MM.1S (cell line): ENCODE measurements at regions not wholly inside any gene's neighbourhood (a gene's known extent, or its start where the extent isn't known, plus 50 kb on each side); places are given as distances from the start of the nearest gene placed in this dataset.

Experiments
- DNase-seq: peaks from one replicate; pipeline ENCODE4 v3.0.0-alpha.2; 2015
- H2AFZ ChIP-seq: fragments of 300-600 bp; sonication (generic); 2 replicates; pipeline ENCODE4 v1.6.0; 2016; ENCODE audit warnings: antibody characterized with exemption, low read length
- H3F3A ChIP-seq: fragments of 300-600 bp; sonication (generic); 2 replicates; pipeline ENCODE4 v1.6.1; 2016; ENCODE audit warnings: mild to moderate bottlenecking, antibody characterized with exemption, low read length, moderate library complexity, mixed read lengths; ENCODE audit not compliant: insufficient read depth
- H3K27ac ChIP-seq: fragments of 300-600 bp; sonication (generic); 2 replicates; pipeline ENCODE4 v1.5.1; 2016; ENCODE audit warnings: mild to moderate bottlenecking, low read length
- H3K27me3 ChIP-seq: fragments of 300-600 bp; sonication (generic); replicated peaks from 2 replicates; pipeline ENCODE4 v1.6.0; 2016; ENCODE audit warnings: low read length; ENCODE audit not compliant: insufficient read depth
- H3K36me3 ChIP-seq: fragments of 300-600 bp; sonication (generic); replicated peaks from 2 replicates; pipeline ENCODE4 v1.6.1; 2016; ENCODE audit warnings: mild to moderate bottlenecking, low read length, mixed read lengths; ENCODE audit not compliant: insufficient read depth
- H3K4me1 ChIP-seq: fragments of 300-600 bp; sonication (generic); 2 replicates; pipeline ENCODE4 v1.6.1; 2016; ENCODE audit warnings: low read length, mixed read lengths
- H3K4me2 ChIP-seq: fragments of 300-600 bp; sonication (generic); 2 replicates; pipeline ENCODE4 v1.6.0; 2016; ENCODE audit warnings: low read depth, low read length
- H3K4me3 ChIP-seq: fragments of 300-600 bp; sonication (generic); 2 replicates; pipeline ENCODE4 v1.5.1; 2016; ENCODE audit warnings: low read length, mixed read lengths
- H3K79me2 ChIP-seq: fragments of 300-600 bp; sonication (generic); 2 replicates; pipeline ENCODE4 v1.6.1; 2016; ENCODE audit warnings: mixed run types, low read length, mixed read lengths
- H3K9ac ChIP-seq: fragments of 300-600 bp; sonication (generic); 2 replicates; pipeline ENCODE4 v1.6.1; 2016; ENCODE audit warnings: low read length, mixed read lengths
- H3K9me2 ChIP-seq: fragments of 300-600 bp; sonication (generic); replicated peaks from 2 replicates; pipeline ENCODE4 v1.6.1; 2016; ENCODE audit warnings: mild to moderate bottlenecking, low read length, mixed read lengths; ENCODE audit not compliant: insufficient read depth
- H3K9me3 ChIP-seq: fragments of 300-600 bp; sonication (generic); replicated peaks from 2 replicates; pipeline ENCODE4 v1.6.1; 2016; ENCODE audit warnings: mild to moderate bottlenecking, low read length, mixed read lengths; ENCODE audit not compliant: insufficient read depth
- H4K20me1 ChIP-seq: fragments of 300-600 bp; sonication (generic); 2 replicates; pipeline ENCODE4 v1.6.1; 2016; ENCODE audit warnings: mild to moderate bottlenecking, low read length, moderate library complexity, mixed read lengths; ENCODE audit not compliant: insufficient read depth
- EZH2 ChIP-seq: fragments of 300-600 bp; sonication (generic); optimal IDR thresholded peaks from 2 replicates; pipeline ENCODE3; 2017; ENCODE audit warnings: low read depth, mild to moderate bottlenecking, antibody characterized with exemption, low read length, mixed read lengths
- EZH2phosphoT487 ChIP-seq: fragments of 300-600 bp; sonication (generic); IDR thresholded peaks from 2 replicates; pipeline ENCODE4 v1.6.1; 2018; ENCODE audit warnings: antibody characterized with exemption, low read length
- TF ChIP-seq, protein P1 (sequence below): fragments of 300-600 bp; sonication (generic); IDR thresholded peaks from 2 replicates; pipeline ENCODE4 v1.5.1; 2016; ENCODE audit warnings: antibody characterized with exemption, low read length, mixed read lengths

DNA sequence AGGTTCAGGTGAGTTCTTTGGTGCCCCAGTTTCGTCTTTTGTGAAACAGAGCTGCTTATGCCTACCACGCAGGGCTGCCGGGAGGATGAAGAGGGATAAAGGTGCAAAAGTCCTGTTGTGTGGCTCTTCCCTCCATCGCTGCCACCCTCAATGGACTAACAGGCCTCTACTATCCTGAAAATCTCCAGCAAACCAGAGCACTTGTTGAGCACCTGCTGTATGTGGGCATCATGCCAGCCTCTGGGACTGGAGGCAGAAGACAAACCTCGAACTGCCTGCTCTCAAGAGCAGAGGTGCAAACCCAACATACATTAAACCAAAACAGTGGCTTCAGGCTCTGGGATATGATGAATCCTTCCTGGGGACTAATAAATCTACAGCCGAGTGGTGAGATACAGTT, 174.1 kb downstream of the ACTL8 start:
- TF ChIP-seq, protein P1, sequence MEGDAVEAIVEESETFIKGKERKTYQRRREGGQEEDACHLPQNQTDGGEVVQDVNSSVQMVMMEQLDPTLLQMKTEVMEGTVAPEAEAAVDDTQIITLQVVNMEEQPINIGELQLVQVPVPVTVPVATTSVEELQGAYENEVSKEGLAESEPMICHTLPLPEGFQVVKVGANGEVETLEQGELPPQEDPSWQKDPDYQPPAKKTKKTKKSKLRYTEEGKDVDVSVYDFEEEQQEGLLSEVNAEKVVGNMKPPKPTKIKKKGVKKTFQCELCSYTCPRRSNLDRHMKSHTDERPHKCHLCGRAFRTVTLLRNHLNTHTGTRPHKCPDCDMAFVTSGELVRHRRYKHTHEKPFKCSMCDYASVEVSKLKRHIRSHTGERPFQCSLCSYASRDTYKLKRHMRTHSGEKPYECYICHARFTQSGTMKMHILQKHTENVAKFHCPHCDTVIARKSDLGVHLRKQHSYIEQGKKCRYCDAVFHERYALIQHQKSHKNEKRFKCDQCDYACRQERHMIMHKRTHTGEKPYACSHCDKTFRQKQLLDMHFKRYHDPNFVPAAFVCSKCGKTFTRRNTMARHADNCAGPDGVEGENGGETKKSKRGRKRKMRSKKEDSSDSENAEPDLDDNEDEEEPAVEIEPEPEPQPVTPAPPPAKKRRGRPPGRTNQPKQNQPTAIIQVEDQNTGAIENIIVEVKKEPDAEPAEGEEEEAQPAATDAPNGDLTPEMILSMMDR = no peak
- TF ChIP-seq EZH2phosphoT487 (no peak), EZH2 (no peak)
- H3K9ac ChIP-seq = no peak overlapping the region
- no peak overlapping the region for H2AFZ ChIP-seq
- H3K4me1 ChIP-seq = no peaks in the 10 kb centered on the region
- no peaks in the 10 kb centered on the region for H3K9me3 ChIP-seq
- H3K4me3 ChIP-seq = no peak overlapping the region
- no peaks in the 10 kb centered on the region for H3K79me2 ChIP-seq
- no peaks in the 10 kb centered on the region for H3K9me2 ChIP-seq
- peaks cover 84% of the 10 kb centered on the region for H3K27me3 ChIP-seq
- no peak for DNase-seq
- no peak overlapping the region for H3K4me2 ChIP-seq
- no peaks in the 10 kb centered on the region for H3F3A ChIP-seq
- H4K20me1 ChIP-seq = no peaks in the 10 kb centered on the region
- no peak overlapping the region for H3K27ac ChIP-seq
- H3K36me3 ChIP-seq = no peaks in the 10 kb centered on the region

DNA sequence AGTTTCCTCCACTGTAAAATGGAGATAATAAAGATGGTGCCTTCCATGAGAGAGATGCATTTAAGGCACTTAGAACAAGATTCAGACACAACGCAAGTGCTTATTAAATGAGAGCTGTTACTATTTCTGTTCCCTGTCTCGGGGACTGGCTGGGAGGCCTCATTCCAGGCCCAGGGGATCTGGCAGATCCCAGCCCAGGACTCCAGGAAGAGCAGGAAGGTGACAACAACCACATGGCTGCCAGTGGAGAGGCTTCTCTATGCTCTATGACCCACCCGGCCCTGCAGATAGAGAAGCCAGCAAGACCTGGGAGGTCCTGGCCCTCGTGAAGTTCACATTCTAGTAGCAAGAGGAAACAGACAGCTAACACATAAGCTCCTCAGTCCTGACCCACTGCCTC, 175.5 kb downstream of the ACTL8 start:
- Histone ChIP-seq H3K27ac (no peak overlapping the region), H3K4me1 (no peaks in the 10 kb centered on the region), H3K9ac (no peak overlapping the region), H3K9me3 (no peaks in the 10 kb centered on the region), H4K20me1 (no peaks in the 10 kb centered on the region), H3K4me3 (no peak overlapping the region), H3K27me3 (peaks cover 84% of the 10 kb centered on the region), H3K4me2 (no peak overlapping the region), H2AFZ (no peak overlapping the region), H3K9me2 (no peaks in the 10 kb centered on the region), H3F3A (no peaks in the 10 kb centered on the region), H3K79me2 (no peaks in the 10 kb centered on the region), H3K36me3 (no peaks in the 10 kb centered on the region)
- DNase-seq = no peak
- no peak for TF ChIP-seq EZH2
- TF ChIP-seq, protein P1 = no peak
- TF ChIP-seq EZH2phosphoT487 = no peak

DNA sequence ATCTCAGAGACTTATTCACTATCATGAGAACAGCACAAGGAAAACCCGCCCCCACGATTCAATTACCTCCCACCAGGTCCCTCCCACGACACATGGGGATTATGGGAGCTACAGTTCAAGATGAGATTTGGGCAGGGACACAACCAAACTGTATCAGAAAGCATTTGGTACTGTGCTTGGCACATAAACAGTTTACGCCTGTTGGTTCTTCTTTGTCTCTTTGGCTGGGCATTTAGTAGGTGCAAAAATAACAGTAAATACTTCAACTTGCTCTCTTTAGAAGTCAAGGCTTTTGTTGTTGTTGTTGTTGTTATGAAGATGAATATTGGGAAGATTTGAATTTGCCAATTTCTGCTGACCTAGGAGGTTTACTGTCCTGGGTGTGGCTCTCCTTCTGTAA, 175.4 kb upstream of the IGSF21 start:
- no peak for TF ChIP-seq EZH2phosphoT487
- TF ChIP-seq, protein P1 = no peak
- TF ChIP-seq EZH2 = no peak
- no peaks in the 10 kb centered on the region for H3F3A ChIP-seq
- no peaks in the 10 kb centered on the region for H3K9me3 ChIP-seq
- no peak overlapping the region for H3K27ac ChIP-seq
- peaks cover 86% of the 10 kb centered on the region for H3K27me3 ChIP-seq
- no peaks in the 10 kb centered on the region for H3K36me3 ChIP-seq
- H4K20me1 ChIP-seq = no peaks in the 10 kb centered on the region
- DNase-seq = no peak
- H3K4me3 ChIP-seq = no peak overlapping the region
- H3K4me2 ChIP-seq = no peak overlapping the region
- H3K79me2 ChIP-seq = no peaks in the 10 kb centered on the region
- no peaks in the 10 kb centered on the region for H3K4me1 ChIP-seq
- no peaks in the 10 kb centered on the region for H3K9me2 ChIP-seq
- H2AFZ ChIP-seq = no peak overlapping the region
- no peak overlapping the region for H3K9ac ChIP-seq
